Thymus (tissue), 11 donors: ENCODE measurements at regions not wholly inside any gene's neighbourhood (a gene's known extent, or its start where the extent isn't known, plus 50 kb on each side); places are given as distances from the start of the nearest gene placed in this dataset.
"Not testable (repeated sequence)": the region's sequence is repeated elsewhere in the genome, so short reads cannot be mapped to it uniquely, and the experiment has no call there.

Experiments
- DNase-seq, 9 donors: peaks; one replicate each; pipeline ENCODE4 v3.0.0-alpha.2; 2013; ENCODE audit warnings: low spot score in 9 of 9, low read depth in 6 of 9, missing footprints in 1 of 9
- H3K27ac ChIP-seq, 2 donors: one replicate each; pipeline ENCODE4 v1.5.1; 2013; ENCODE audit warnings: control low read depth in 1 of 2, low read depth in 1 of 2, low read length in 1 of 2, mild to moderate bottlenecking in 1 of 2, moderate library complexity in 1 of 2
- H3K27me3 ChIP-seq, 2 donors: one replicate each; pipeline ENCODE4 v1.5.1; 2013; ENCODE audit warnings: low read length in 1 of 2; ENCODE audit not compliant: control insufficient read depth in 2 of 2, insufficient read depth in 1 of 2
- H3K36me3 ChIP-seq, 2 donors: one replicate each; pipeline ENCODE4 v1.5.1; 2013; ENCODE audit warnings: low read length in 1 of 2, mild to moderate bottlenecking in 1 of 2, moderate library complexity in 1 of 2; ENCODE audit not compliant: control insufficient read depth in 2 of 2, insufficient read depth in 2 of 2
- H3K4me1 ChIP-seq, 2 donors: one replicate each; pipeline ENCODE4 v1.5.1; 2013; ENCODE audit warnings: low read length in 2 of 2; ENCODE audit not compliant: control insufficient read depth in 2 of 2, insufficient read depth in 2 of 2
- H3K4me3 ChIP-seq, 2 donors: one replicate each; pipeline ENCODE4 v1.5.1; 2013; ENCODE audit warnings: low read length in 2 of 2, control low read depth in 1 of 2, mild to moderate bottlenecking in 1 of 2
- H3K9me3 ChIP-seq, 2 donors: one replicate each; pipeline ENCODE4 v1.5.1; 2013; ENCODE audit warnings: low read length in 1 of 2, mild to moderate bottlenecking in 1 of 2; ENCODE audit not compliant: control insufficient read depth in 2 of 2, insufficient read depth in 1 of 2
- WGBS: extraction: QIAGEN DNeasy Blood & Tissue Kit; methylation state at CpG from one replicate; pipeline ENCODE4 v1.1.7; 2013; 5-methylcytosine and 5-hydroxymethylcytosine counted together
- donor health status: healthy.

- Histone ChIP-seq H3K27me3 (no peaks in the 10 kb centered on the region), H3K4me1 (no peaks in the 10 kb centered on the region), H3K9me3 (no peaks in the 10 kb centered on the region), H3K36me3 (no peaks in the 10 kb centered on the region), H3K4me3 (no peak overlapping the region), H3K27ac (no peak overlapping the region)
- no peak for DNase-seq
- WGBS: 84% methylated on average over 2 of the region's 2 CpGs
Measured at GRCh38 chr9:100803956-100804355, 224.6 kb upstream of the PLPPR1 start.

GRCh38 chr9:100811643-100812042 lies 216.9 kb upstream of the PLPPR1 start:
- DNase-seq: no peak
- Histone ChIP-seq H3K27ac (no peak overlapping the region), H3K4me1 (no peaks in the 10 kb centered on the region), H3K9me3 (peaks cover 0 to 12% of the 10 kb centered on the region in 2 donors), H3K4me3 (no peak overlapping the region), H3K36me3 (no peaks in the 10 kb centered on the region), H3K27me3 (no peaks in the 10 kb centered on the region)
- 97% methylated on average over 3 of the region's 3 CpGs for WGBS

GRCh38 chr9:100813871-100814270 lies 214.7 kb upstream of the PLPPR1 start:
- no peak overlapping the region for H3K27ac ChIP-seq
- DNase-seq: no peak
- H3K27me3 ChIP-seq: no peaks in the 10 kb centered on the region
- H3K9me3 ChIP-seq: peaks cover 0 to 12% of the 10 kb centered on the region in 2 donors
- WGBS: 90% methylated on average over 2 of the region's 2 CpGs
- H3K36me3 ChIP-seq: no peaks in the 10 kb centered on the region
- H3K4me3 ChIP-seq: no peak overlapping the region
- no peaks in the 10 kb centered on the region for H3K4me1 ChIP-seq

GRCh38 chr9:100819980-100820379 lies 208.5 kb upstream of the PLPPR1 start:
- no peaks in the 10 kb centered on the region for H3K27me3 ChIP-seq
- no peak overlapping the region for H3K27ac ChIP-seq
- DNase-seq: no peak
- no peaks in the 10 kb centered on the region for H3K9me3 ChIP-seq
- H3K36me3 ChIP-seq: no peaks in the 10 kb centered on the region
- 84% methylated on average over 2 of the region's 2 CpGs for WGBS
- no peaks in the 10 kb centered on the region for H3K4me1 ChIP-seq
- H3K4me3 ChIP-seq: no peak overlapping the region

- DNase-seq, H3K36me3 ChIP-seq, H3K27ac ChIP-seq, H3K27me3 ChIP-seq, H3K4me1 ChIP-seq, H3K9me3 ChIP-seq, H3K4me3 ChIP-seq: not testable (repeated sequence)
- WGBS: 95% methylated on average over 8 of the region's 8 CpGs
Measured at GRCh38 chr9:100833035-100833434, 195.5 kb upstream of the PLPPR1 start.

GRCh38 chr9:100838857-100839256 lies 189.7 kb upstream of the PLPPR1 start:
- DNase-seq: no peak
- 57% methylated on average over 2 of the region's 2 CpGs for WGBS

GRCh38 chr9:100848726-100849125 lies 179.8 kb upstream of the PLPPR1 start:
- no peak overlapping the region for H3K27ac ChIP-seq
- no peaks in the 10 kb centered on the region for H3K9me3 ChIP-seq
- H3K4me1 ChIP-seq: no peaks in the 10 kb centered on the region
- no peak for DNase-seq
- H3K27me3 ChIP-seq: no peaks in the 10 kb centered on the region
- H3K36me3 ChIP-seq: no peaks in the 10 kb centered on the region
- no peak overlapping the region for H3K4me3 ChIP-seq

More at GRCh38 chr9:100838857-100839256, 189.7 kb upstream of the PLPPR1 start:
- no peaks in the 10 kb centered on the region for H3K27me3 ChIP-seq
- H3K27ac ChIP-seq: no peak overlapping the region
- H3K4me3 ChIP-seq: no peak overlapping the region
- no peaks in the 10 kb centered on the region for H3K9me3 ChIP-seq
- H3K4me1 ChIP-seq: no peaks in the 10 kb centered on the region
- no peaks in the 10 kb centered on the region for H3K36me3 ChIP-seq

GRCh38 chr9:100852088-100852487 lies 176.4 kb upstream of the PLPPR1 start:
- 43% methylated on average over 4 of the region's 4 CpGs for WGBS
- Histone ChIP-seq H3K9me3 (no peaks in the 10 kb centered on the region), H3K4me3 (no peak overlapping the region), H3K27me3 (no peaks in the 10 kb centered on the region), H3K36me3 (no peaks in the 10 kb centered on the region), H3K4me1 (no peaks in the 10 kb centered on the region), H3K27ac (no peak overlapping the region)
- no peak for DNase-seq

- no peak for DNase-seq
Measured at GRCh38 chr9:100856238-100856637, 172.3 kb upstream of the PLPPR1 start.

GRCh38 chr9:100865111-100865510 lies 163.4 kb upstream of the PLPPR1 start:
- H3K27me3 ChIP-seq: no peaks in the 10 kb centered on the region
- H3K9me3 ChIP-seq: no peaks in the 10 kb centered on the region
- 90% methylated on average over 3 of the region's 3 CpGs for WGBS
- no peaks in the 10 kb centered on the region for H3K4me1 ChIP-seq
- no peak for DNase-seq
- no peaks in the 10 kb centered on the region for H3K36me3 ChIP-seq
- no peak overlapping the region for H3K27ac ChIP-seq
- H3K4me3 ChIP-seq: no peak overlapping the region

More at GRCh38 chr9:100856238-100856637, 172.3 kb upstream of the PLPPR1 start:
- Histone ChIP-seq H3K36me3 (no peaks in the 10 kb centered on the region), H3K4me1 (no peaks in the 10 kb centered on the region), H3K9me3 (no peaks in the 10 kb centered on the region), H3K27me3 (no peaks in the 10 kb centered on the region), H3K4me3 (no peak overlapping the region), H3K27ac (no peak overlapping the region)
- WGBS: 71% methylated on average over 3 of the region's 3 CpGs
